Right lobe of liver (tissue), 4 donors: ENCODE measurements at regions not wholly inside any gene's neighbourhood (a gene's known extent, or its start where the extent isn't known, plus 50 kb on each side); places are given as distances from the start of the nearest gene placed in this dataset.

Experiments used
- CTCF ChIP-seq, 4 donors: fragments of 200-600 bp in 3 of 4; fragments of 450-650 bp in 1 of 4; IDR thresholded peaks; one replicate each; pipeline versions ENCODE4 v1.5.1 to v1.8.0; 2016 to 2022; ENCODE audit warnings: antibody characterized with exemption in 4 of 4, mild to moderate bottlenecking in 2 of 4
- POLR2A ChIP-seq: fragments of 450-650 bp; IDR thresholded peaks from one replicate; pipeline ENCODE4 v1.6.1; 2017; ENCODE audit warnings: antibody characterized with exemption, mild to moderate bottlenecking
- donor health status: DM: no; HTN: no; CAD: no.
- donor health status: DM: no; HTN: no; CAD: no.
- donor health status: DM: no; HTN: yes; CAD: no.

DNA sequence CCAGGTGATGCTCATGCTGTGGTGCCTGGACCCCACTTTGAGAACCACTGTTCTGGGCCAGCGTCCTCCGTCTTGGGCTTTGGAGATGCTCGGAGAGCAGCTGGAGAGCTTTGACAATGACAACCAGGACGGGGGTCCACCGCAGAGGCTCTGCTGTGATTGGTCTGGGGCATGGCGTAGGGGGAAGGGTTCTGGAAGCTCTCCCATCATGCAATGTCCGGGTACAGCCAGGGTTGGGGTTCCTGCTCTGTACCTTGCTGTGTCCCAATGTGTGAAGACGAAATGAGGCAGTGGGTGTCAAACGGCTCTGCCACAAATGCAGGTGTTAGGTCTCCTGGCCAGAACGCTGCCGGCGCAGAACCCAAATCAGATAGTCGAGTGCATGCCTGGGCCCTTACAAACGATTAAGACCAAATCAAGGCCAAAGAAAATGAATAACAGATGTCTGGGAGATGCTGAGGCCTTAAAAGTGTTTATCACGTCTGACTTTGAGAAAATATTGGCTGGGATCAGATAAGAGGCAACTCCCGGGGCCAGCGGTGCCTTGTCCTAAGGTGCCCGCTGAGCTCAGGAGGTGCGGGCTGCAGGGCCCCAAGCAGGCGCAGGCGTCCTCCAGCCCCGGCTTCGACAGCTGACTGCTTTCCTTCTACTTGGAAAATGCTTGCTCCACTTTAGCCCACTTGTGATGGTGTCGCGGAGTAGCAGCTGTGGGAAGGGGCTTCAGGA lies 117.2 kb downstream of the VAPA start:
- TF ChIP-seq CTCF (IDR thresholded peaks at IDR 0.05), result no peak
- TF ChIP-seq POLR2A, result no peak
